HG02571 (cell line): ENCODE measurements at regions not wholly inside any gene's neighbourhood (a gene's known extent, or its start where the extent isn't known, plus 50 kb on each side); places are given as distances from the start of the nearest gene placed in this dataset.

Experiments
- ATAC-seq: cut with Tn5 transposase; IDR thresholded peaks from one replicate; pipeline ENCODE4 v1.9.1; 2021; ENCODE audit warnings: mild to moderate bottlenecking, moderate library complexity; ENCODE audit not compliant: unreplicated experiment

GRCh38 chr18:40993363-40993762 is 961.7 kb upstream of the PIK3C3 start:
- ATAC-seq = no peak

- ATAC-seq = no peak
Observed at GRCh38 chr18:40987581-40987980, 967.5 kb upstream of the PIK3C3 start.

- no peak for ATAC-seq
Observed at GRCh38 chr18:40985436-40985835, 969.6 kb upstream of the PIK3C3 start.

GRCh38 chr18:40984856-40985255 is 970.2 kb upstream of the PIK3C3 start:
- no peak for ATAC-seq

GRCh38 chr18:40983835-40984234 is 971.2 kb upstream of the PIK3C3 start:
- ATAC-seq = no peak

GRCh38 chr18:40980171-40980570 is 974.9 kb upstream of the PIK3C3 start:
- ATAC-seq = no peak

GRCh38 chr18:40976050-40976449 is 979.0 kb upstream of the PIK3C3 start:
- ATAC-seq = no peak

GRCh38 chr18:40974448-40974847 is 980.6 kb upstream of the PIK3C3 start:
- ATAC-seq = no peak

GRCh38 chr18:40962784-40963183 is 992.2 kb upstream of the PIK3C3 start:
- no peak for ATAC-seq

GRCh38 chr18:40957533-40958070 is 997.4 kb upstream of the PIK3C3 start:
- ATAC-seq = no peak

- no peak for ATAC-seq
Observed at GRCh38 chr18:40956213-40956612, 998.8 kb upstream of the PIK3C3 start.

- ATAC-seq = no peak
Observed at GRCh38 chr18:40955351-40955750, 999.7 kb upstream of the PIK3C3 start.

GRCh38 chr18:40949114-40949950 is 1005.7 kb upstream of the PIK3C3 start:
- no peak for ATAC-seq

GRCh38 chr18:40944576-40944975 is 1010.5 kb upstream of the PIK3C3 start:
- ATAC-seq = no peak

GRCh38 chr18:40939656-40940515 is 1015.1 kb upstream of the PIK3C3 start:
- ATAC-seq = no peak

- no peak for ATAC-seq
Observed at GRCh38 chr18:40938615-40939014, 1016.4 kb upstream of the PIK3C3 start.

GRCh38 chr18:40937386-40937785 is 1017.6 kb upstream of the PIK3C3 start:
- ATAC-seq = no peak

- no peak for ATAC-seq
Observed at GRCh38 chr18:40935423-40935822, 1019.6 kb upstream of the PIK3C3 start.

GRCh38 chr18:40932862-40933261 is 1022.2 kb upstream of the PIK3C3 start:
- no peak for ATAC-seq

- ATAC-seq = no peak
Observed at GRCh38 chr18:40930211-40930882, 1024.7 kb upstream of the PIK3C3 start.

- ATAC-seq = no peak
Observed at GRCh38 chr18:40929399-40929798, 1025.6 kb upstream of the PIK3C3 start.
